ENCODE measurements at regions not wholly inside any gene's neighbourhood (a gene's known extent, or its start where the extent isn't known, plus 50 kb on each side); places are given as distances from the start of the nearest gene placed in this dataset.
"Not testable (repeated sequence)": the region's sequence is repeated elsewhere in the genome, so short reads cannot be mapped to it uniquely, and the experiment has no call there.

DNA sequence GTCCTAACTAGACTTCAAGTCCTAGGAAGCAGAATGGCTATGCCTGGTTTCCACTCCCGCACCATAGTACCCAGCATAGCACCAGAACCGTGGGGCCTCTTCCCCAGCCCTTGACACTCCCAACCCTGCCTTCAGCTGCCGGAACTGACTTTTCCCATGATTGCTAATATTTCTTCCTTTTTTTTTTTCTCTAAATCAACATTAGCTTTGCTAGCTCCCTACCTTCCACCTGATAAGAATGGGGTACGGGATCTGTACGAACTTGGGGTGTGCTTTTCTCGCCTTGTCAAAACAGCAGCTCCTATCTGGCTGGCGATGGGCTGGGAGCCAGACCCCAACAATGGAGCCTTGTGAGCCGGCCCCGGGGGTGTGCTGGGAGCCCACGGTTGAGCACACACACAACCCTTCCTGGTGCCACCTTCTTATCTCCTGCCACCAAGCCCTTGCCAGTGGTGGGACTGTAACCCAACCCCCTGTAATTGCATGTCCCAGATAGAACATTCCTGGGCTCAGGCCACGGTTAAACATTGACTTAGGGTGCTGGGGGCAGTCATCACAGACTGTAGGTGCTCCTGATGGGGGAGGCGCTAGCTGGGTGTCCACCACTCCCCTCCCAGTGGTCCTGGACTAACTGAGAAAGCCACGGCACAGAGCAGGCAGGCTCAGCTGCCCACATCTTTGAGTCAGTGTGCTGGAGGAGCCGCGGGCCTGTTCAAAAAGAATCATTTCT is 213.0 kb upstream of the HAAO start:
- peak; percentile 51 for DNase-seq (ENCODE audit: low spot score)
- H3K27ac Mint-ChIP-seq (ENCODE audit: unreplicated experiment) = no peak overlapping the region

GRCh38 chr2:43004879-43005244 is 212.5 kb upstream of the HAAO start:
- Mint-ChIP-seq H3K9me3 (ENCODE audit: low read depth) (peaks cover 6% of the 10 kb centered on the region), H3K27me3 (ENCODE audit: low read depth) (no peaks in the 10 kb centered on the region), H3K4me1 (ENCODE audit: low read depth) (peaks cover 11% of the 10 kb centered on the region), H3K4me3 (ENCODE audit: unreplicated experiment) (no peak overlapping the region), H3K36me3 (ENCODE audit: low read depth) (no peaks in the 10 kb centered on the region), H3K27ac (ENCODE audit: unreplicated experiment) (no peak overlapping the region)
- TF ChIP-seq, protein P1, sequence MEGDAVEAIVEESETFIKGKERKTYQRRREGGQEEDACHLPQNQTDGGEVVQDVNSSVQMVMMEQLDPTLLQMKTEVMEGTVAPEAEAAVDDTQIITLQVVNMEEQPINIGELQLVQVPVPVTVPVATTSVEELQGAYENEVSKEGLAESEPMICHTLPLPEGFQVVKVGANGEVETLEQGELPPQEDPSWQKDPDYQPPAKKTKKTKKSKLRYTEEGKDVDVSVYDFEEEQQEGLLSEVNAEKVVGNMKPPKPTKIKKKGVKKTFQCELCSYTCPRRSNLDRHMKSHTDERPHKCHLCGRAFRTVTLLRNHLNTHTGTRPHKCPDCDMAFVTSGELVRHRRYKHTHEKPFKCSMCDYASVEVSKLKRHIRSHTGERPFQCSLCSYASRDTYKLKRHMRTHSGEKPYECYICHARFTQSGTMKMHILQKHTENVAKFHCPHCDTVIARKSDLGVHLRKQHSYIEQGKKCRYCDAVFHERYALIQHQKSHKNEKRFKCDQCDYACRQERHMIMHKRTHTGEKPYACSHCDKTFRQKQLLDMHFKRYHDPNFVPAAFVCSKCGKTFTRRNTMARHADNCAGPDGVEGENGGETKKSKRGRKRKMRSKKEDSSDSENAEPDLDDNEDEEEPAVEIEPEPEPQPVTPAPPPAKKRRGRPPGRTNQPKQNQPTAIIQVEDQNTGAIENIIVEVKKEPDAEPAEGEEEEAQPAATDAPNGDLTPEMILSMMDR (IDR thresholded peaks at IDR 0.05) = no peak
- DNase-seq (ENCODE audit: low spot score) = no peak

More for the DNA sequence above, 213.0 kb upstream of the HAAO start:
- peaks cover 11% of the 10 kb centered on the region for H3K4me1 Mint-ChIP-seq (ENCODE audit: low read depth)
- H3K36me3 Mint-ChIP-seq (ENCODE audit: low read depth) = no peaks in the 10 kb centered on the region
- TF ChIP-seq, protein P1 (IDR thresholded peaks at IDR 0.05) = no peak
- no peaks in the 10 kb centered on the region for H3K27me3 Mint-ChIP-seq (ENCODE audit: low read depth)
- H3K9me3 Mint-ChIP-seq (ENCODE audit: low read depth) = peaks cover 6% of the 10 kb centered on the region
- no peak overlapping the region for H3K4me3 Mint-ChIP-seq (ENCODE audit: unreplicated experiment)

DNA sequence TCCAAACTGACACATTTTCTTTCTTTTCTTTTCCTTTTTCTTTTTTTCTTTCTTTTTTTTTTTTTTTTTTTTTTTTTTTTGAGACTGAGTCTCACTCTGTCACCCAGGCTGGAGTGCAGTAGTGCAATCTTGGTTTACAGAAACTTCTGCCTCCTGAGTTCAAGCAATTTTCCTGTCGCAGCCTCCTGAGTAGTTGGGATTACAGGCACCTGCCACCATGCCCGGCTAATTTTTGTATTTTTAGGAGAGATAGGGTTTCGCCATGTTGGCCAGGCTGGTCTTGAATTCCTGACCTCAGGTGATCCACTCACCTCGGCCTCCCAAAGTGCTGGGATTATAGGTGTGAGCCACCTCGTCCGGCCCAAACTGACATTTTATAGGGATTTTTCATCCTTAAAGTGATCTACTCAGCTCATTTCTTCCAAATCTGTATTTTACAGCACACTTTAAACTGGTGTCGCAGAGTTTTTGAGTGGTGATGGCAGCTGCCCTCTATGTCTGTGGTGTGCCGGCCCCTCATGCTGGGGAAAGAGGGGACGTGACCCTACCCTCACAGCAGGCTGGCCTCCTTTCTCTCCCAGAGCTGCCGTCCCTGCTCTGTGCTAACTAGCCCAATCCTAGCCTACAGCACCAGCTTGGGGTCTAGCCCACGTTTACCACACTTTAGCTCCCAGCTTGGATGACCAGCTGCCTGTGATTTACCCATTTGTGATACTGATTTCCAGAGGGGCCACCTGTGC is 211.9 kb upstream of the HAAO start:
- H3K4me1 Mint-ChIP-seq (ENCODE audit: low read depth) = peaks cover 11% of the 10 kb centered on the region
- not testable (repeated sequence) for H3K4me3 Mint-ChIP-seq (ENCODE audit: unreplicated experiment); H3K27ac Mint-ChIP-seq (ENCODE audit: unreplicated experiment); H3K36me3 Mint-ChIP-seq (ENCODE audit: low read depth); H3K9me3 Mint-ChIP-seq (ENCODE audit: low read depth); H3K27me3 Mint-ChIP-seq (ENCODE audit: low read depth)
- DNase-seq (ENCODE audit: low spot score) = peak; percentile 27

- Mint-ChIP-seq H3K27ac (ENCODE audit: unreplicated experiment) (no peak overlapping the region), H3K4me1 (ENCODE audit: low read depth) (peaks cover 11% of the 10 kb centered on the region), H3K36me3 (ENCODE audit: low read depth) (no peaks in the 10 kb centered on the region), H3K4me3 (ENCODE audit: unreplicated experiment) (no peak overlapping the region), H3K27me3 (ENCODE audit: low read depth) (no peaks in the 10 kb centered on the region), H3K9me3 (ENCODE audit: low read depth) (peaks cover 6% of the 10 kb centered on the region)
- TF ChIP-seq, protein P1 (IDR thresholded peaks at IDR 0.05) = no peak
- DNase-seq (ENCODE audit: low spot score) = peak; percentile 8
These were observed 211.3 kb upstream of the HAAO start for GRCh38 chr2:43003702-43004101.

- peak; percentile 20 for DNase-seq (ENCODE audit: low spot score)
- H3K4me3 Mint-ChIP-seq (ENCODE audit: unreplicated experiment) = no peak overlapping the region
These were observed 209.5 kb upstream of the HAAO start for GRCh38 chr2:43001787-43002468.

More at GRCh38 chr2:43001787-43002468, 209.5 kb upstream of the HAAO start:
- no peak overlapping the region for H3K27ac Mint-ChIP-seq (ENCODE audit: unreplicated experiment)
- H3K27me3 Mint-ChIP-seq (ENCODE audit: low read depth) = no peaks in the 10 kb centered on the region
- H3K9me3 Mint-ChIP-seq (ENCODE audit: low read depth) = no peaks in the 10 kb centered on the region
- TF ChIP-seq, protein P1 (IDR thresholded peaks at IDR 0.05) = no peak
- peaks cover 11% of the 10 kb centered on the region for H3K4me1 Mint-ChIP-seq (ENCODE audit: low read depth)
- H3K36me3 Mint-ChIP-seq (ENCODE audit: low read depth) = no peaks in the 10 kb centered on the region
